ENCODE measurements at regions not wholly inside any gene's neighbourhood (a gene's known extent, or its start where the extent isn't known, plus 50 kb on each side); places are given as distances from the start of the nearest gene placed in this dataset.

DNA sequence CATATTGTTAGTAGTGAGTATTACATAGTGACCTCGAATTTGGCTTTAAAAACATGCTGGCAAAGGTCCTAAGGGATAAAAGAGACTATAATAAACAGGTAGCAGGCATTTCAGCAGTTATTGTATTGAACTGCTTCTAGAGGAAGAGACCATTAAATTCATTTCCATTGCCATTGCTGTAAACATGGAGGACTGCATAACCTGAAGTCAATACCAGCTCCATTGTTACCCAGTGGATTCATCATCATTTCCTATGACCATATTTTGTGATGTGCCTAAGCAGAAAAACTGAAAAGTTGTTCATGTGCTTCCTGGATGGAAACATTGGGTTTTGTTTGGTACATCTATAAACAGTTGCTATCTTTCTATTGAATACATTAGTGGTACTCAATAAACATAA is 482.5 kb upstream of the UBE2E2 start (continued):
- TF ChIP-seq, protein P1, sequence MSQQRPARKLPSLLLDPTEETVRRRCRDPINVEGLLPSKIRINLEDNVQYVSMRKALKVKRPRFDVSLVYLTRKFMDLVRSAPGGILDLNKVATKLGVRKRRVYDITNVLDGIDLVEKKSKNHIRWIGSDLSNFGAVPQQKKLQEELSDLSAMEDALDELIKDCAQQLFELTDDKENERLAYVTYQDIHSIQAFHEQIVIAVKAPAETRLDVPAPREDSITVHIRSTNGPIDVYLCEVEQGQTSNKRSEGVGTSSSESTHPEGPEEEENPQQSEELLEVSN (IDR thresholded peaks at IDR 0.05): no peak
- no peak for TF ChIP-seq FOSL1 (IDR thresholded peaks at IDR 0.05; ENCODE audit: insufficient read depth, low read depth, low read length)
- no peak for TF ChIP-seq POLR2A (IDR thresholded peaks at IDR 0.05; ENCODE audit: control extremely low read depth in 1 of 2, low read depth in 2 of 2, low read length in 2 of 2)

All from H1 (cell line).